GM19438 (cell line): ENCODE measurements at regions not wholly inside any gene's neighbourhood (a gene's known extent, or its start where the extent isn't known, plus 50 kb on each side); places are given as distances from the start of the nearest gene placed in this dataset.

ENCODE experiments used
- ATAC-seq: cut with Tn5 transposase; IDR thresholded peaks from one replicate; pipeline ENCODE4 v1.9.1; 2021; ENCODE audit warnings: low read depth; ENCODE audit not compliant: unreplicated experiment

- ATAC-seq: no peak
These were observed 76.2 kb upstream of the ARHGAP32 start for GRCh38 chr11:129268371-129268770.

GRCh38 chr11:129267716-129268115 is 75.6 kb upstream of the ARHGAP32 start:
- ATAC-seq: no peak

- no peak for ATAC-seq
These were observed 74.4 kb upstream of the ARHGAP32 start for GRCh38 chr11:129266536-129266935.

- no peak for ATAC-seq
These were observed 73.1 kb upstream of the ARHGAP32 start for GRCh38 chr11:129265125-129265788.

GRCh38 chr11:129264114-129264513 is 72.0 kb upstream of the ARHGAP32 start:
- no peak for ATAC-seq

GRCh38 chr11:129260750-129261149 is 68.6 kb upstream of the ARHGAP32 start:
- ATAC-seq: no peak

- no peak for ATAC-seq
These were observed 67.8 kb upstream of the ARHGAP32 start for GRCh38 chr11:129259931-129260348.

GRCh38 chr11:129258205-129258604 is 66.1 kb upstream of the ARHGAP32 start:
- ATAC-seq: no peak

GRCh38 chr11:129257512-129257911 is 65.4 kb upstream of the ARHGAP32 start:
- ATAC-seq: no peak

- no peak for ATAC-seq
These were observed 60.5 kb upstream of the ARHGAP32 start for GRCh38 chr11:129252621-129253020.

GRCh38 chr11:129251067-129251466 is 58.9 kb upstream of the ARHGAP32 start:
- ATAC-seq: no peak

GRCh38 chr11:129249923-129250322 is 57.8 kb upstream of the ARHGAP32 start:
- no peak for ATAC-seq

GRCh38 chr11:129249351-129249750 is 57.2 kb upstream of the ARHGAP32 start:
- no peak for ATAC-seq

GRCh38 chr11:129248618-129249017 is 56.5 kb upstream of the ARHGAP32 start:
- ATAC-seq: no peak

- no peak for ATAC-seq
These were observed 55.0 kb upstream of the ARHGAP32 start for GRCh38 chr11:129247135-129247534.

- ATAC-seq: no peak
These were observed 50.7 kb upstream of the ARHGAP32 start for GRCh38 chr11:129242855-129243254.
